Stimulated activated CD8-positive, alpha-beta memory T cell treated with anti-CD3 and anti-CD28 coated beads, Interleukin-7, amount 100 ng/mL, for 48 hours (primary cell): ENCODE measurements at regions not wholly inside any gene's neighbourhood (a gene's known extent, or its start where the extent isn't known, plus 50 kb on each side); places are given as distances from the start of the nearest gene placed in this dataset.

Experiments used
- DNase-seq, 2 donors: peaks; one replicate each; pipeline ENCODE4 v3.0.0-alpha.2; 2020; ENCODE audit warnings: low read depth in 1 of 2; ENCODE audit errors: extremely low read depth in 1 of 2

DNA sequence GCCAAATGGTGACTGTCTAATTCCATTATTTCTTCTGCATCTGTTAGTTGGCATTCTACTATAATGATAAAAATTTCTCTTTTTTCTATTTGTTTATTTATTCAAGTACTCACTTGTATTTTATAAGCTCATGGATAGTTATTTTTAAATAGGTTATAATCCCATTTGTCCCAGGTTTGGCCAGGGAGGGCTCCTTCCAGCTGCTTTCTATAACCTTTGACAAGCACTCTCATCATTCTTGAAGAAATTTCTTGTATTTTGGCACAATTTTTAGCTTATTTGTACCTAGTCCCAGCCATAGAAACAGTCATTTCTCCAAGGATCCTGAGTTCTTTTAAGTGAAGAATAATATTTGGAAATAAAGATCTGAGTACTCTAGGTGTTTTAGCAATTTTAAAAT is 1038.6 kb upstream of the AGA start:
- DNase-seq = no peak

- no peak for DNase-seq
Observed at GRCh38 chr4:178481564-178481963, 1039.3 kb upstream of the AGA start.

DNA sequence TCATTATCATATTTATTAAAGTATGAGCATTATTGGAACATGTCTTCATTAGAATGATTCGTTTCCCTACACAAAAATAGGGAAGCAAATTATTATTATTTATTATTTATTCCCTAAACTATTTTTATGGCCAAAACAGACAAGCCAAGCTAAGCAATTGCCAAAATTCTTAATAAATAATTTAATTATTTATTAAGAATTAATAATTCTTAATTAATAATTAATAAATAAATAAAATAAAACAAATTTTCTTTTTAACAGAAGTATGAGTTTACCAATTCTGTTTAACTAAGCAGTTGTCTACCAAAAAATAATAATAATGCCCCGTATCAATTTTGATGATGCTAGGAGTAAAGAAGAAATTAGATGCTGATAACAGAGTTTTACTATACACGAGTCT is 1080.8 kb upstream of the AGA start:
- no peak for DNase-seq

- no peak for DNase-seq
Observed at GRCh38 chr4:178535939-178536579, 1093.8 kb upstream of the AGA start.

DNA sequence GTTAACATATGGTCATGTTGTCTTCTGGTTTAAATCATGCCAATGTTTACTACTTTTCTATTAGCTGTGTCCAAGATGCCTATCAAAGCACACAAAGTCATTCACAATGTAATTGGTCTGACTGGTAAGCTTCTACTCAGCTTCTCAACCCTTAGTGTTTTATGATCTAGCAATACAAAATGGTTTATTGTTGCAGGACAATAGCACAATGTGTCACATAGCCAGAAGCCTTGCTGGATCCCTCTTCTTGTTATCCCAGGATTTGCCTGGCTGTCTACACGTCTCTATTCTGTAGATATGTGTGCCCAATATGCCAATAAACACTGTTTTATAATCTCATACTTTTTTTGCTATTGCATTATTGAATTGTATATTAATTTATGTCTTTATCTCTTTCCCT is 1111.0 kb upstream of the AGA start:
- DNase-seq = no peak

GRCh38 chr4:178554352-178554751 is 1112.1 kb upstream of the AGA start:
- DNase-seq = no peak

GRCh38 chr4:178556796-178557195 is 1114.6 kb upstream of the AGA start:
- no peak for DNase-seq

DNA sequence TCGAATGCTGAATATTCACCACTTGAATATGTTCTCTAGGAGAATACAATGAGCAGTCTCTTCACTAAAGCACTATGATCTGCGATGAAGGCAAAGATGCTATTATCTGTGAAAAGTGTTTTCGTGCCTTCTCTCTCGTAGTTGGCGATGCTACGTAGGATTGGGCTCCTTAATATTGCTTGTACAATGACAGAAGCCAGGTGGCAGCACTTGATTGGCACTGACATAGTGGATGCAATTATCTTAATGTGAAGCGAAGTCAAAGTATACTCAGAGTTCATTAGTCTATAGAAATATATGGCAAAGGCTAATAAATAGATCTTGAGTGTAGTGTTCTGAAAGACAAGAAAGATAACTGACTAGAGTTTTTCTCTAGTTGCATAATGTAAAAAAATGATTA is 1135.7 kb upstream of the AGA start:
- no peak for DNase-seq

DNA sequence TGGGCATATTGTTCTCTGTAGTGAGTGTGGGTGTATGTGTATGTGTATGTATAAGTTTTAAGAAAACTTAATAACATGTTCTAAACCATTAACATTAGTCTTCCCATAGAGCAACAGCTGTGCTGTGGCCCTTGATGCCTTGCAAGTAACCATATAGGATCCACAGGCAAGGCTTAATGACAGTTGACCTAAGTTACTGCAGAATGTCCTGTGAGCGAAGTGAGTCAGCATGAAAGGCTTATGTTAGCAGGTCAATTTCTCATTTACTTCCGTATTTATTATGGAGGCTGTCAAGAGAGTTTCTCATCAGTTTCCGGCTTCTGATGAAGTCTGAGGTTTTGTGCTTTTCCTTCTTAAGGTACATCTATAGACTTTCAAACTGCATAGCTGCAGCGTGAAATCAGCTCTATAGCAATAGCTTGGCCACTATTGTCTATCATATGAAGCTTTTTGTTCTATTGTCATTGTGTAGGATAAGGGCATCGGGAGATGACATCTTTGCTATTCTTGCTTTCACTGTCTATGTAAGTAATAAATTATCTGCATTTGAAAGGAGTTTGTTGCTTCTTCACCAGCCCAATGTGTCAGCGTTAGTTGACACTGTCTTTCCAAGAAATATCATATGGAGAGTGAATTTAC is 1153.4 kb upstream of the AGA start:
- DNase-seq = no peak

DNA sequence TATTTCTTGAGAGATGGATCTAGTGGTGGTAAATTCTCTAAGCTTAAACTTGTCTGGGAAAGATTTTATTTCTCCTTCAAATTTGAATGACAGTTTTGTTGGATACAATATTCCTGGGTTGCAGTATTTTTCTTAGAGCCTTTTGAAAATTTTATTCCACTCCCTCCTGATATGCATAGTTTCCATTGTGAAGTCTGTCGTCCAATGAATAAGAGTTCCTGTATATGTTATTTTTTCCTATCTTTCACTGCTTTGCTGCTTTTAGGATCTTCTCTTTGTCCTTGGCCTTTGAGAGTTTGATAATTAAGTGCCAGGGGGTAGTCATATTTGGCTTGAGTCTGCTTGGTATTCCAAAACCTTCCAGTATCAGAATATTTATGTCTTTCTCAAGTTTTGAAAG is 1156.4 kb upstream of the AGA start:
- no peak for DNase-seq

DNA sequence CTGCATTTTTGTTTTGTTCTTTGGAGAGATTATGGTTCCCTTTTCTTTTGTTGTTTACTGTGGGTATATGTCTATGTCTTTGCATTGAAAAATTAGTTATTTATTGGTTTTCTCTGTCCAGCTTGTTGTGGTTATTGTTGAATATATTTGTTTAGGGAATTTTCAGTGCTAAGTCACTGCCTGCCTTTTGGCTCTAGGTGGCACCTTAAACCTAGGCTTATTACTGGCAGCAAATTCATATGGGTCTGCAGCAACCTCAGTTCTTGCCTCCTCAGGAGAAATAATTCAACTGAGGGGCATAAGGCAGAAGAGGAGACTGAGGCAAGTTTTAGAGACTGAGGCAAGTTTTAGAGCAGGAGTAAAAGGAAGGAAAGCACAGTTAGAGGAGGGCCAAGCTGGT is 1157.3 kb upstream of the AGA start:
- DNase-seq = no peak

GRCh38 chr4:178602833-178603232 is 1160.6 kb upstream of the AGA start:
- no peak for DNase-seq

DNA sequence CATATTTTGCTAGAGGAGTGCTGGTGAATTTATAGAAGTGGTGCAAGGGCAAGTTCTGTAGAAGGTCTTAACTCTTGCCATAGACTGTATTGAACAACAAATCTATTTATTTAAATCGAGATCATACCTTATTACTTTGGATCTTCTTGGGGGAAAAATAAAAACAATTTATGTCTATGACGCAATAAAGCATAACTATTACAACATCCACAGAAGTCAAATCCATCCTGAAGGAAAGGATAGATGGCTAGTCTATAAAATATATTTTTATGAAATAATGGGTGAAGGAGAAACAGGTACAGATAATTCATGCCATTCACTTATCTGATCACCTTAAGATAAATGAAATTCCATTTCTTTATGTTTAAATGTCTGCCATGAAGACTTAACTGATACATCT is 1168.8 kb upstream of the AGA start:
- no peak for DNase-seq

- DNase-seq = no peak
Observed at GRCh38 chr4:178612733-178613132, 1170.5 kb upstream of the AGA start.

DNA sequence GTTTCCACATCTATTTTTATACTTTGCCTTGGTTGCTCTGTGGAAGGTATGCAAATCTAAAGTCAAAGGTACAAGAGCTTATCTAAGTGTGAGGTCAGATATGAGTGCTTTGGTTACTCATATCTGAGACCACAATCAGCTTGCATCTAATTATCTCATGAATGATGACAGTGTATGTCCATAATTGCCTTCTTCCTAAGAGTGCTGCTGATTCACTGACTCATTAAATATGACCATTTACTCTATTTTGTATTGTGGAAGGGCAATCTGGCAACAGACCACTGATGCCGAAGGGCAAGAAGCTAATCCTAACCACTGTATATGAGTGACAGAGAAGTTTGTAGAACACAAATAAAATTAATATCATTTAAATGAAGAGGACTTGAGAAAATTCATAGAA is 1190.2 kb upstream of the AGA start:
- no peak for DNase-seq

- no peak for DNase-seq
Observed at GRCh38 chr4:178633263-178633662, 1191.0 kb upstream of the AGA start.

GRCh38 chr4:178664621-178665020 is 1222.4 kb upstream of the AGA start:
- DNase-seq = no peak

GRCh38 chr4:178665916-178666315 is 1223.7 kb upstream of the AGA start:
- no peak for DNase-seq

- DNase-seq = no peak
Observed at GRCh38 chr4:178671766-178672165, 1229.5 kb upstream of the AGA start.

- no peak for DNase-seq
Observed at GRCh38 chr4:178672512-178672911, 1230.3 kb upstream of the AGA start.

- no peak for DNase-seq
Observed at GRCh38 chr4:178681871-178682270, 1239.6 kb upstream of the AGA start.

- DNase-seq = no peak
Observed at GRCh38 chr4:178689926-178690325, 1247.7 kb upstream of the AGA start.

DNA sequence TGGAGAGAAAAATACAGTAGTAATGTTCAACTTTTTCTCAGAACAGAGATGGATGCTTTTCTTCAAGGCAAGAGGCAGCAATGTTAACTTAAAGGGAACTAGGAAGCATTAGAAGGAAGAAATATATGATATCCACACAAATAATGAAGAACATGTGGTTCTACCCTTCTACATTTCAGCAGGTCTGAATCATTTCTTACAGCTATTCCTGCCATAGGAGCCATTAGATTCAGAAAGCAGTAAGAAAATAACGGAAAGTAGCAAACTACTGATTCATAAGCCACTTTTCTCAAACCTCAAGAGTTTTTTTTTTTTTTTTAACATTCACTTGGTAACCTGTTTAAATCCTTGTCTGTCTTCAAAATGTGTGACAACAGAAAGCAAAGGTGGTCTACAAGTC is 1251.6 kb upstream of the AGA start:
- DNase-seq = no peak
